ENCODE measurements at regions not wholly inside any gene's neighbourhood (a gene's known extent, or its start where the extent isn't known, plus 50 kb on each side); places are given as distances from the start of the nearest gene placed in this dataset.

GRCh38 chr16:60882816-60883215 is 1153.4 kb downstream of the CDH8 start:
- no peak for TF ChIP-seq CTCF (conservative IDR thresholded peaks at IDR 0.05)
- no peak for TF ChIP-seq ZFX (IDR thresholded peaks at IDR 0.05)
